H1 (cell line): ENCODE measurements at regions not wholly inside any gene's neighbourhood (a gene's known extent, or its start where the extent isn't known, plus 50 kb on each side); places are given as distances from the start of the nearest gene placed in this dataset.

Experiments used
- CTCF ChIA-PET: fragments of 300-600 bp; sonication (Branson Sonifier 250); formaldehyde crosslinking; loops from one replicate; lab custom pipeline; 2021; ENCODE audit not compliant: partially characterized antibody; lab: Charles Lee
- POLR2A ChIA-PET: fragments of 300-600 bp; sonication (Branson Sonifier 250); formaldehyde crosslinking; loops from one replicate; lab custom pipeline; 2021; ENCODE audit warnings: inconsistent platforms; ENCODE audit not compliant: partially characterized antibody; lab: Charles Lee
- DNase-seq, 2 experiments: peaks; one replicate each; pipeline versions ENCODE4 v3.0.0 to v3.0.0-alpha.2; 2010 to 2022; ENCODE audit warnings: low spot score in 2 of 2, low read depth in 1 of 2, mixed read lengths in 1 of 2
- FAIRE-seq: peaks from 2 replicates; lab custom pipeline; 2011; peaks lifted over from hg19 to GRCh38; lab: Jason Lieb, UNC
- H2AFZ ChIP-seq: 2 replicates; pipeline ENCODE4 v1.8.1; 2012; ENCODE audit warnings: low read length, inconsistent platforms
- H2AK5ac ChIP-seq: 2 replicates; pipeline ENCODE4 v1.6.1; 2013; ENCODE audit warnings: low read depth, low read length
- H2BK120ac ChIP-seq: replicated peaks from 2 replicates; pipeline ENCODE3; 2013; ENCODE audit warnings: low read depth, low read length, inconsistent platforms
- H2BK12ac ChIP-seq: 2 replicates; pipeline ENCODE4 v1.6.1; 2013; ENCODE audit warnings: low read depth, low read length
- H2BK15ac ChIP-seq: 2 replicates; pipeline ENCODE4 v1.6.1; 2013; ENCODE audit warnings: low read length
- H2BK20ac ChIP-seq: 2 replicates; pipeline ENCODE4 v1.6.1; 2013; ENCODE audit warnings: low read length
- H2BK5ac ChIP-seq: 2 replicates; pipeline ENCODE4 v1.6.1; 2013; ENCODE audit warnings: low read depth, low read length
- H3K14ac ChIP-seq: 2 replicates; pipeline ENCODE4 v1.6.1; 2013; ENCODE audit warnings: inconsistent platforms; ENCODE audit not compliant: insufficient read length
- H3K18ac ChIP-seq: 2 replicates; pipeline ENCODE4 v1.6.1; 2013; ENCODE audit warnings: low read length; ENCODE audit errors: extremely low read depth
- H3K23ac ChIP-seq: 2 replicates; pipeline ENCODE4 v1.6.1; 2013; ENCODE audit warnings: inconsistent platforms; ENCODE audit not compliant: insufficient read length
- H3K23me2 ChIP-seq: 2 replicates; pipeline ENCODE4 v1.6.1; 2013; ENCODE audit warnings: low read depth, low read length
- H3K27ac ChIP-seq: 2 replicates; pipeline ENCODE4 v1.6.1; 2011; ENCODE audit warnings: low read depth, low read length, inconsistent platforms
- H3K27me3 ChIP-seq, 4 experiments: replicated peaks in 1 of 4; 1 replicate in 1 of 4; 2 replicates in 3 of 4; pipeline versions ENCODE4 v1.6.1 to v1.8.1; 2011 to 2013; ENCODE audit warnings: low read length in 3 of 4, mild to moderate bottlenecking in 3 of 4, inconsistent platforms in 2 of 4, mixed read lengths in 2 of 4, moderate library complexity in 1 of 4; ENCODE audit not compliant: control insufficient read depth in 3 of 4, insufficient read depth in 3 of 4; ENCODE audit errors: extremely low read depth in 1 of 4
- H3K36me3 ChIP-seq, 4 experiments: 2 replicates each; pipeline versions ENCODE4 v1.6.1 to v1.8.1; 2011 to 2013; ENCODE audit warnings: mild to moderate bottlenecking in 4 of 4, low read length in 3 of 4, moderate library complexity in 2 of 4, control low read depth in 1 of 4, inconsistent platforms in 1 of 4; ENCODE audit not compliant: insufficient read depth in 4 of 4, control insufficient read depth in 2 of 4
- H3K4ac ChIP-seq: replicated peaks from 2 replicates; pipeline ENCODE3; 2013; ENCODE audit warnings: low read length, low read depth, mixed read lengths, inconsistent platforms; ENCODE audit not compliant: insufficient read length
- H3K4me1 ChIP-seq, 4 experiments: replicated peaks in 1 of 4; 1 replicate in 1 of 4; 2 replicates in 3 of 4; pipeline versions ENCODE4 v1.6.1 to v1.8.1; 2011 to 2013; ENCODE audit warnings: low read length in 3 of 4, inconsistent platforms in 2 of 4, mixed read lengths in 1 of 4; ENCODE audit not compliant: insufficient read depth in 4 of 4, control insufficient read depth in 3 of 4
- H3K4me2 ChIP-seq, 2 experiments: 2 replicates each; pipeline versions ENCODE4 v1.6.1 to v1.8.1; 2011 to 2013; ENCODE audit warnings: low read depth in 2 of 2, low read length in 2 of 2, control low read depth in 1 of 2, inconsistent platforms in 1 of 2, mild to moderate bottlenecking in 1 of 2; ENCODE audit not compliant: insufficient read depth in 1 of 2
- H3K4me3 ChIP-seq, 4 experiments: fragments of 200-600, 300-600 bp in 1 of 4; sonication (generic), shearing (Covaris generic), sonication (Bioruptor Twin) in 1 of 4; 2 replicates each; pipeline versions ENCODE4 v1.5.1 to v1.8.1; 2011 to 2016; ENCODE audit warnings: low read length in 4 of 4, low read depth in 3 of 4, control low read depth in 2 of 4, inconsistent platforms in 2 of 4, mild to moderate bottlenecking in 2 of 4, mixed read lengths in 1 of 4, moderate library complexity in 1 of 4; ENCODE audit not compliant: insufficient read depth in 2 of 4; ENCODE audit errors: extremely low read depth in 1 of 4
- H3K56ac ChIP-seq: replicated peaks from 2 replicates; pipeline ENCODE3; 2013; ENCODE audit warnings: low read depth, mild to moderate bottlenecking, mixed read lengths, low read length, inconsistent platforms; ENCODE audit not compliant: insufficient read length
- H3K79me1 ChIP-seq: 2 replicates; pipeline ENCODE4 v1.6.1; 2013; ENCODE audit warnings: low read depth, low read length, control low read depth
- H3K79me2 ChIP-seq, 2 experiments: 2 replicates each; pipeline versions ENCODE4 v1.6.1 to v1.8.1; 2012 to 2013; ENCODE audit warnings: low read length in 2 of 2, mild to moderate bottlenecking in 2 of 2, inconsistent platforms in 1 of 2; ENCODE audit not compliant: insufficient read depth in 2 of 2, control insufficient read depth in 1 of 2
- H3K9ac ChIP-seq, 4 experiments: replicated peaks in 1 of 4; 1 replicate in 1 of 4; 2 replicates in 3 of 4; pipeline versions ENCODE4 v1.6.1 to v1.8.1; 2011 to 2013; ENCODE audit warnings: low read depth in 3 of 4, low read length in 3 of 4, control low read depth in 2 of 4, mild to moderate bottlenecking in 2 of 4, moderate library complexity in 2 of 4, inconsistent platforms in 1 of 4; ENCODE audit errors: extremely low read depth in 1 of 4
- H3K9me3 ChIP-seq, 2 experiments: 2 replicates each; pipeline versions ENCODE4 v1.6.1 to v1.8.1; 2012 to 2013; ENCODE audit warnings: mild to moderate bottlenecking in 2 of 2, moderate library complexity in 2 of 2, control low read depth in 1 of 2, inconsistent platforms in 1 of 2, low read depth in 1 of 2, low read length in 1 of 2, mixed read lengths in 1 of 2; ENCODE audit not compliant: insufficient read depth in 2 of 2
- H4K20me1 ChIP-seq, 2 experiments: replicated peaks in 1 of 2; 2 replicates each; pipeline versions ENCODE3 to v1.8.1; 2011 to 2013; ENCODE audit warnings: inconsistent platforms in 2 of 2, low read length in 2 of 2, mild to moderate bottlenecking in 1 of 2; ENCODE audit not compliant: insufficient read depth in 2 of 2, control insufficient read depth in 1 of 2
- H4K5ac ChIP-seq: 2 replicates; pipeline ENCODE4 v1.6.1; 2013; ENCODE audit warnings: low read length, low read depth, mixed read lengths, inconsistent platforms; ENCODE audit not compliant: insufficient read length
- H4K8ac ChIP-seq: 2 replicates; pipeline ENCODE4 v1.8.0; 2013; ENCODE audit warnings: mild to moderate bottlenecking, moderate library complexity, low read length, inconsistent platforms; ENCODE audit not compliant: insufficient read depth; ENCODE audit errors: extremely low read depth
- H4K91ac ChIP-seq: replicated peaks from 2 replicates; pipeline ENCODE3; 2013; ENCODE audit warnings: low read length, mixed read lengths, inconsistent platforms; ENCODE audit not compliant: insufficient read length
- CBX8 ChIP-seq: fragments of 300-800, 300-1000 bp; sonication (generic); IDR thresholded peaks from 2 replicates; pipeline ENCODE4 v1.7.1; 2016; ENCODE audit warnings: low read depth, low read length, borderline replicate concordance
- EGR1 ChIP-seq: IDR thresholded peaks from 2 replicates; pipeline ENCODE4 v1.6.1; 2011; ENCODE audit warnings: low read depth, low read length, borderline replicate concordance
- FOSL1 ChIP-seq: IDR thresholded peaks from 2 replicates; pipeline ENCODE4 v1.6.1; 2011; ENCODE audit warnings: mild to moderate bottlenecking, low read depth, low read length, moderate library complexity; ENCODE audit not compliant: insufficient read depth
- JUND ChIP-seq: IDR thresholded peaks from 2 replicates; pipeline ENCODE4 v1.6.1; 2011; ENCODE audit warnings: mild to moderate bottlenecking, improper control_type of control experiment, low read length
- SAP30 ChIP-seq: fragments of 300-600 bp; sonication (generic); IDR thresholded peaks from 2 replicates; pipeline ENCODE4 v1.7.1; 2012; ENCODE audit warnings: low read length, moderate library complexity, mild to moderate bottlenecking, inconsistent platforms; ENCODE audit not compliant: insufficient read depth, insufficient replicate concordance
- SIRT6 ChIP-seq: IDR thresholded peaks from one replicate; pipeline ENCODE4 v1.7.1; 2012; ENCODE audit warnings: low read length, inconsistent platforms
- SP4 ChIP-seq: IDR thresholded peaks from 2 replicates; pipeline ENCODE4 v1.6.1; 2012; ENCODE audit warnings: low read length, inconsistent platforms
- TCF12 ChIP-seq: IDR thresholded peaks from 2 replicates; pipeline ENCODE4 v1.6.1; 2011; ENCODE audit warnings: low read depth, mild to moderate bottlenecking, low read length
- TF ChIP-seq, protein P1 (sequence below), 3 experiments: IDR thresholded peaks; 1 replicate in 2 of 3; 2 replicates in 1 of 3; pipeline versions ENCODE4 v1.5.1 to v1.6.1; 2011; ENCODE audit warnings: low read length in 3 of 3, mild to moderate bottlenecking in 3 of 3, inconsistent platforms in 2 of 3, low read depth in 1 of 3, moderate library complexity in 1 of 3; ENCODE audit not compliant: insufficient read depth in 1 of 3; ENCODE audit errors: control extremely low read depth in 1 of 3
- TF ChIP-seq, protein P2 (sequence below): IDR thresholded peaks from 2 replicates; pipeline ENCODE4 v1.6.1; 2012; ENCODE audit warnings: low read length, inconsistent platforms
- TF ChIP-seq, protein P3 (sequence below): IDR thresholded peaks from 2 replicates; pipeline ENCODE4 v1.6.1; 2011; ENCODE audit warnings: low read depth, mild to moderate bottlenecking, low read length; ENCODE audit not compliant: insufficient read depth

DNA sequence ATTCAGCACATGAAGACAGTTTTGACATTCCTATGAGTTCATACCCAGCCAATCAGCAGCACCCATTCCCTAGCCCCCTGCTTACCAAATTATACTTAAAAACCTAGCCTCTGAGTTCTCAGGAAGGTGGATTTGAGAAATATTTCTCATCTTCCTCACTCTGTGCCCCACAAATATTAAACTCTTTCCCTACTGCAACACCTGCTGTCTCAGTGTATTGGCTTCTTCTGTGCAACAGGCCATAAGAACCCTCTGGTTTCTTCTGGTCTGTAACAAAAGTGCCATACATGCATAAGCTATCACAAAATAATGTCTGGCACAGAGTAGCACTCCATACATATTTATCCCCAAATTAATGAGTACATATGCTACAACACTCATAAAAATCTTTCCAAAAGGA lies 387.4 kb upstream of the CAMK1G start:
- no peak overlapping the region for H3K4me2 ChIP-seq
- ChIA-PET POLR2A (no interaction called here), CTCF (no interaction called here)
- H3K79me1 ChIP-seq: no peaks in the 10 kb centered on the region
- H4K91ac ChIP-seq: no peak overlapping the region
- peaks cover 16 to 24% of the 10 kb centered on the region in 2 experiments for H3K9me3 ChIP-seq
- H3K9ac ChIP-seq: no peak overlapping the region
- H3K79me2 ChIP-seq: no peaks in the 10 kb centered on the region
- H2BK5ac ChIP-seq: no peak overlapping the region
- no peak overlapping the region for H2BK15ac ChIP-seq
- H3K27ac ChIP-seq: no peak overlapping the region
- no peak overlapping the region for H3K4me3 ChIP-seq
- H2AK5ac ChIP-seq: no peak overlapping the region
- DNase-seq: no peak
- H3K18ac ChIP-seq: no peak overlapping the region
- H3K23me2 ChIP-seq: no peaks in the 10 kb centered on the region
- H2BK20ac ChIP-seq: no peak overlapping the region
- peaks cover 3 to 16% (median 9%) of the 10 kb centered on the region in 4 experiments; a peak in 6 of 7 replicates for H3K4me1 ChIP-seq
- no peak overlapping the region for H3K23ac ChIP-seq
- H3K4ac ChIP-seq: no peak overlapping the region
- H4K20me1 ChIP-seq: no peaks in the 10 kb centered on the region
- H2BK12ac ChIP-seq: no peak overlapping the region
- no peak for FAIRE-seq
- no peak overlapping the region for H3K56ac ChIP-seq
- no peak overlapping the region for H2BK120ac ChIP-seq
- no peaks in the 10 kb centered on the region for H3K27me3 ChIP-seq
- H4K8ac ChIP-seq: no peak overlapping the region
- H2AFZ ChIP-seq: no peak overlapping the region
- no peak overlapping the region for H3K14ac ChIP-seq
- H4K5ac ChIP-seq: no peak overlapping the region
- H3K36me3 ChIP-seq: peaks cover 0 to 3% (median 1%) of the 10 kb centered on the region in 4 experiments; a peak in 2 of 8 replicates
- TF ChIP-seq SP4: no peak
- TF ChIP-seq, protein P1, sequence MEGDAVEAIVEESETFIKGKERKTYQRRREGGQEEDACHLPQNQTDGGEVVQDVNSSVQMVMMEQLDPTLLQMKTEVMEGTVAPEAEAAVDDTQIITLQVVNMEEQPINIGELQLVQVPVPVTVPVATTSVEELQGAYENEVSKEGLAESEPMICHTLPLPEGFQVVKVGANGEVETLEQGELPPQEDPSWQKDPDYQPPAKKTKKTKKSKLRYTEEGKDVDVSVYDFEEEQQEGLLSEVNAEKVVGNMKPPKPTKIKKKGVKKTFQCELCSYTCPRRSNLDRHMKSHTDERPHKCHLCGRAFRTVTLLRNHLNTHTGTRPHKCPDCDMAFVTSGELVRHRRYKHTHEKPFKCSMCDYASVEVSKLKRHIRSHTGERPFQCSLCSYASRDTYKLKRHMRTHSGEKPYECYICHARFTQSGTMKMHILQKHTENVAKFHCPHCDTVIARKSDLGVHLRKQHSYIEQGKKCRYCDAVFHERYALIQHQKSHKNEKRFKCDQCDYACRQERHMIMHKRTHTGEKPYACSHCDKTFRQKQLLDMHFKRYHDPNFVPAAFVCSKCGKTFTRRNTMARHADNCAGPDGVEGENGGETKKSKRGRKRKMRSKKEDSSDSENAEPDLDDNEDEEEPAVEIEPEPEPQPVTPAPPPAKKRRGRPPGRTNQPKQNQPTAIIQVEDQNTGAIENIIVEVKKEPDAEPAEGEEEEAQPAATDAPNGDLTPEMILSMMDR (IDR thresholded peaks at IDR 0.05; ENCODE audit: control extremely low read depth in 1 of 3, insufficient read depth in 1 of 3, low read depth in 1 of 3, low read length in 3 of 3): no peak
- TF ChIP-seq, protein P2, sequence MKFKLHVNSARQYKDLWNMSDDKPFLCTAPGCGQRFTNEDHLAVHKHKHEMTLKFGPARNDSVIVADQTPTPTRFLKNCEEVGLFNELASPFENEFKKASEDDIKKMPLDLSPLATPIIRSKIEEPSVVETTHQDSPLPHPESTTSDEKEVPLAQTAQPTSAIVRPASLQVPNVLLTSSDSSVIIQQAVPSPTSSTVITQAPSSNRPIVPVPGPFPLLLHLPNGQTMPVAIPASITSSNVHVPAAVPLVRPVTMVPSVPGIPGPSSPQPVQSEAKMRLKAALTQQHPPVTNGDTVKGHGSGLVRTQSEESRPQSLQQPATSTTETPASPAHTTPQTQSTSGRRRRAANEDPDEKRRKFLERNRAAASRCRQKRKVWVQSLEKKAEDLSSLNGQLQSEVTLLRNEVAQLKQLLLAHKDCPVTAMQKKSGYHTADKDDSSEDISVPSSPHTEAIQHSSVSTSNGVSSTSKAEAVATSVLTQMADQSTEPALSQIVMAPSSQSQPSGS: no peak
- no peak for TF ChIP-seq TCF12
- TF ChIP-seq, protein P3, sequence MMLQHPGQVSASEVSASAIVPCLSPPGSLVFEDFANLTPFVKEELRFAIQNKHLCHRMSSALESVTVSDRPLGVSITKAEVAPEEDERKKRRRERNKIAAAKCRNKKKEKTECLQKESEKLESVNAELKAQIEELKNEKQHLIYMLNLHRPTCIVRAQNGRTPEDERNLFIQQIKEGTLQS: no peak
- no peak for TF ChIP-seq SIRT6
- TF ChIP-seq CBX8: no peak
- no peak for TF ChIP-seq EGR1
- TF ChIP-seq JUND: no peak
- no peak for TF ChIP-seq SAP30
- TF ChIP-seq FOSL1: no peak
